ENCODE measurements at regions not wholly inside any gene's neighbourhood (a gene's known extent, or its start where the extent isn't known, plus 50 kb on each side); places are given as distances from the start of the nearest gene placed in this dataset.

- Histone ChIP-seq H3K9me3 (ENCODE audit: insufficient read depth, low read length) (no peaks in the 10 kb centered on the region), H3K36me3 (ENCODE audit: insufficient read depth, insufficient read length, low read length) (no peaks in the 10 kb centered on the region), H3K4me3 (ENCODE audit: insufficient read length, low read depth) (no peak overlapping the region), H3K4me1 (ENCODE audit: insufficient read depth, insufficient read length) (no peaks in the 10 kb centered on the region), H3K27me3 (ENCODE audit: insufficient read depth, insufficient read length) (no peaks in the 10 kb centered on the region), H3K9ac (ENCODE audit: insufficient read length, low read depth) (no peak overlapping the region)
- DNase-seq (ENCODE audit: low read depth, low spot score) = peak; percentile 35
- TF ChIP-seq SUZ12 (IDR thresholded peaks at IDR 0.05; ENCODE audit: extremely low read depth, insufficient read depth, insufficient read length) (no peak), ZNF274 (IDR thresholded peaks at IDR 0.05; ENCODE audit: low read depth, low read length) (no peak), YY1 (IDR thresholded peaks at IDR 0.05; ENCODE audit: insufficient read depth, insufficient read length) (no peak)
Measured at GRCh38 chr14:30283822-30284446, 275.0 kb upstream of the G2E3 start.

- no peak overlapping the region for H3K9ac ChIP-seq (ENCODE audit: insufficient read length, low read depth)
- no peaks in the 10 kb centered on the region for H3K4me1 ChIP-seq (ENCODE audit: insufficient read depth, insufficient read length)
- no peak overlapping the region for H3K4me3 ChIP-seq (ENCODE audit: insufficient read length, low read depth)
- no peaks in the 10 kb centered on the region for H3K36me3 ChIP-seq (ENCODE audit: insufficient read depth, insufficient read length, low read length)
- H3K9me3 ChIP-seq (ENCODE audit: insufficient read depth, low read length) = no peaks in the 10 kb centered on the region
- DNase-seq (ENCODE audit: low read depth, low spot score) = no peak
- TF ChIP-seq ZNF274 (IDR thresholded peaks at IDR 0.05; ENCODE audit: low read depth, low read length) (no peak), YY1 (IDR thresholded peaks at IDR 0.05; ENCODE audit: insufficient read depth, insufficient read length) (no peak), SUZ12 (IDR thresholded peaks at IDR 0.05; ENCODE audit: extremely low read depth, insufficient read depth, insufficient read length) (no peak)
- no peaks in the 10 kb centered on the region for H3K27me3 ChIP-seq (ENCODE audit: insufficient read depth, insufficient read length)
Measured at GRCh38 chr14:30284808-30285207, 274.1 kb upstream of the G2E3 start.

GRCh38 chr14:30287579-30288445, 271.1 kb upstream of the G2E3 start:
- no peaks in the 10 kb centered on the region for H3K9me3 ChIP-seq (ENCODE audit: insufficient read depth, low read length)
- TF ChIP-seq ZNF274 (IDR thresholded peaks at IDR 0.05; ENCODE audit: low read depth, low read length) (no peak), YY1 (IDR thresholded peaks at IDR 0.05; ENCODE audit: insufficient read depth, insufficient read length) (no peak), SUZ12 (IDR thresholded peaks at IDR 0.05; ENCODE audit: extremely low read depth, insufficient read depth, insufficient read length) (no peak)
- no peaks in the 10 kb centered on the region for H3K27me3 ChIP-seq (ENCODE audit: insufficient read depth, insufficient read length)
- H3K9ac ChIP-seq (ENCODE audit: insufficient read length, low read depth) = no peak overlapping the region
- DNase-seq (ENCODE audit: low read depth, low spot score) = no peak
- no peaks in the 10 kb centered on the region for H3K4me1 ChIP-seq (ENCODE audit: insufficient read depth, insufficient read length)
- H3K36me3 ChIP-seq (ENCODE audit: insufficient read depth, insufficient read length, low read length) = no peaks in the 10 kb centered on the region
- no peak overlapping the region for H3K4me3 ChIP-seq (ENCODE audit: insufficient read length, low read depth)

- no peaks in the 10 kb centered on the region for H3K9me3 ChIP-seq (ENCODE audit: insufficient read depth, low read length)
Measured at GRCh38 chr14:30290001-30290400, 269.0 kb upstream of the G2E3 start.

GRCh38 chr14:30291216-30291615, 267.7 kb upstream of the G2E3 start:
- Histone ChIP-seq H3K9ac (ENCODE audit: insufficient read length, low read depth) (no peak overlapping the region), H3K27me3 (ENCODE audit: insufficient read depth, insufficient read length) (no peaks in the 10 kb centered on the region), H3K4me1 (ENCODE audit: insufficient read depth, insufficient read length) (no peaks in the 10 kb centered on the region), H3K4me3 (ENCODE audit: insufficient read length, low read depth) (no peak overlapping the region), H3K9me3 (ENCODE audit: insufficient read depth, low read length) (no peaks in the 10 kb centered on the region), H3K36me3 (ENCODE audit: insufficient read depth, insufficient read length, low read length) (no peaks in the 10 kb centered on the region)
- DNase-seq (ENCODE audit: low read depth, low spot score) = no peak
- no peak for TF ChIP-seq SUZ12 (IDR thresholded peaks at IDR 0.05; ENCODE audit: extremely low read depth, insufficient read depth, insufficient read length)
- no peak for TF ChIP-seq ZNF274 (IDR thresholded peaks at IDR 0.05; ENCODE audit: low read depth, low read length)
- TF ChIP-seq YY1 (IDR thresholded peaks at IDR 0.05; ENCODE audit: insufficient read depth, insufficient read length) = no peak

More at GRCh38 chr14:30290001-30290400, 269.0 kb upstream of the G2E3 start:
- H3K4me3 ChIP-seq (ENCODE audit: insufficient read length, low read depth) = no peak overlapping the region
- TF ChIP-seq YY1 (IDR thresholded peaks at IDR 0.05; ENCODE audit: insufficient read depth, insufficient read length) (no peak), ZNF274 (IDR thresholded peaks at IDR 0.05; ENCODE audit: low read depth, low read length) (no peak), SUZ12 (IDR thresholded peaks at IDR 0.05; ENCODE audit: extremely low read depth, insufficient read depth, insufficient read length) (no peak)
- no peaks in the 10 kb centered on the region for H3K27me3 ChIP-seq (ENCODE audit: insufficient read depth, insufficient read length)
- no peaks in the 10 kb centered on the region for H3K36me3 ChIP-seq (ENCODE audit: insufficient read depth, insufficient read length, low read length)
- DNase-seq (ENCODE audit: low read depth, low spot score) = no peak
- H3K9ac ChIP-seq (ENCODE audit: insufficient read length, low read depth) = no peak overlapping the region
- no peaks in the 10 kb centered on the region for H3K4me1 ChIP-seq (ENCODE audit: insufficient read depth, insufficient read length)

GRCh38 chr14:30292541-30292940, 266.4 kb upstream of the G2E3 start:
- no peak overlapping the region for H3K4me3 ChIP-seq (ENCODE audit: insufficient read length, low read depth)
- no peaks in the 10 kb centered on the region for H3K27me3 ChIP-seq (ENCODE audit: insufficient read depth, insufficient read length)
- no peaks in the 10 kb centered on the region for H3K36me3 ChIP-seq (ENCODE audit: insufficient read depth, insufficient read length, low read length)
- no peak for DNase-seq (ENCODE audit: low read depth, low spot score)
- no peak overlapping the region for H3K9ac ChIP-seq (ENCODE audit: insufficient read length, low read depth)
- H3K4me1 ChIP-seq (ENCODE audit: insufficient read depth, insufficient read length) = no peaks in the 10 kb centered on the region
- no peaks in the 10 kb centered on the region for H3K9me3 ChIP-seq (ENCODE audit: insufficient read depth, low read length)
- TF ChIP-seq SUZ12 (IDR thresholded peaks at IDR 0.05; ENCODE audit: extremely low read depth, insufficient read depth, insufficient read length) = no peak
- TF ChIP-seq ZNF274 (IDR thresholded peaks at IDR 0.05; ENCODE audit: low read depth, low read length) = no peak
- no peak for TF ChIP-seq YY1 (IDR thresholded peaks at IDR 0.05; ENCODE audit: insufficient read depth, insufficient read length)

- Histone ChIP-seq H3K36me3 (ENCODE audit: insufficient read depth, insufficient read length, low read length) (no peaks in the 10 kb centered on the region), H3K9ac (ENCODE audit: insufficient read length, low read depth) (no peak overlapping the region), H3K27me3 (ENCODE audit: insufficient read depth, insufficient read length) (no peaks in the 10 kb centered on the region), H3K4me1 (ENCODE audit: insufficient read depth, insufficient read length) (no peaks in the 10 kb centered on the region), H3K9me3 (ENCODE audit: insufficient read depth, low read length) (no peaks in the 10 kb centered on the region), H3K4me3 (ENCODE audit: insufficient read length, low read depth) (no peak overlapping the region)
- no peak for TF ChIP-seq SUZ12 (IDR thresholded peaks at IDR 0.05; ENCODE audit: extremely low read depth, insufficient read depth, insufficient read length)
- no peak for TF ChIP-seq ZNF274 (IDR thresholded peaks at IDR 0.05; ENCODE audit: low read depth, low read length)
- TF ChIP-seq YY1 (IDR thresholded peaks at IDR 0.05; ENCODE audit: insufficient read depth, insufficient read length) = no peak
- DNase-seq (ENCODE audit: low read depth, low spot score) = no peak
Measured at GRCh38 chr14:30295980-30296379, 263.0 kb upstream of the G2E3 start.

Data from NT2/D1 (cell line).